ENCODE measurements at regions not wholly inside any gene's neighbourhood (a gene's known extent, or its start where the extent isn't known, plus 50 kb on each side); places are given as distances from the start of the nearest gene placed in this dataset.
A peak's percentile ranks its signal among the peaks of the same experiment; 100 is the strongest.

GRCh38 chr11:27574342-27574741 lies 67.8 kb upstream of the LIN7C start:
- no peak for DNase-seq
- Histone ChIP-seq H3K4me1 (ENCODE audit: control insufficient read depth in 5 of 5, insufficient read depth in 5 of 5, low read length in 5 of 5) (peaks cover 0 to 5% (median 1%) of the 10 kb centered on the region in 5 donors), H3K27ac (ENCODE audit: low read depth in 1 of 2, low read length in 1 of 2) (no peak overlapping the region), H3K9me3 (ENCODE audit: control insufficient read depth in 4 of 4, insufficient read depth in 3 of 4, low read length in 3 of 4) (no peaks in the 10 kb centered on the region), H3K9ac (ENCODE audit: insufficient read depth in 1 of 2, low read length in 2 of 2) (no peak overlapping the region), H3K36me3 (ENCODE audit: control insufficient read depth in 4 of 4, insufficient read depth in 4 of 4, low read length in 4 of 4) (no peaks in the 10 kb centered on the region), H3K4me3 (no peak overlapping the region), H3K27me3 (ENCODE audit: control insufficient read depth in 3 of 3, insufficient read depth in 3 of 3, low read length in 2 of 3) (no peaks in the 10 kb centered on the region)
- no peak for ATAC-seq (ENCODE audit: insufficient read depth, low FRiP score)
- TF ChIP-seq CTCF (IDR thresholded peaks at IDR 0.05; ENCODE audit: control extremely low read depth, extremely low read depth): no peak
- 96 to 97% methylated on average over 3 of the region's 3 CpGs for WGBS, 2 donors

GRCh38 chr11:27573024-27573423 lies 66.5 kb upstream of the LIN7C start:
- no peak overlapping the region for H3K9ac ChIP-seq (ENCODE audit: insufficient read depth in 1 of 2, low read length in 2 of 2)
- no peak for TF ChIP-seq CTCF (IDR thresholded peaks at IDR 0.05; ENCODE audit: control extremely low read depth, extremely low read depth)
- H3K27ac ChIP-seq (ENCODE audit: low read depth in 1 of 2, low read length in 1 of 2): no peak overlapping the region
- no peaks in the 10 kb centered on the region for H3K27me3 ChIP-seq (ENCODE audit: control insufficient read depth in 3 of 3, insufficient read depth in 3 of 3, low read length in 2 of 3)
- DNase-seq (no peak), ATAC-seq (ENCODE audit: insufficient read depth, low FRiP score) (no peak)
- no peaks in the 10 kb centered on the region for H3K9me3 ChIP-seq (ENCODE audit: control insufficient read depth in 4 of 4, insufficient read depth in 3 of 4, low read length in 3 of 4)
- peaks cover 0 to 5% (median 1%) of the 10 kb centered on the region in 5 donors for H3K4me1 ChIP-seq (ENCODE audit: control insufficient read depth in 5 of 5, insufficient read depth in 5 of 5, low read length in 5 of 5)
- H3K4me3 ChIP-seq: no peak overlapping the region
- H3K36me3 ChIP-seq (ENCODE audit: control insufficient read depth in 4 of 4, insufficient read depth in 4 of 4, low read length in 4 of 4): no peaks in the 10 kb centered on the region

- WGBS, 2 donors: 74% methylated on average over 5 of the region's 5 CpGs
- no peaks in the 10 kb centered on the region for H3K36me3 ChIP-seq (ENCODE audit: control insufficient read depth in 4 of 4, insufficient read depth in 4 of 4, low read length in 4 of 4)
- DNase-seq (peak; percentile 12 to 50 (median 44)), ATAC-seq (ENCODE audit: insufficient read depth, low FRiP score) (no peak)
- no peaks in the 10 kb centered on the region for H3K27me3 ChIP-seq (ENCODE audit: control insufficient read depth in 3 of 3, insufficient read depth in 3 of 3, low read length in 2 of 3)
- no peak overlapping the region for H3K9ac ChIP-seq (ENCODE audit: insufficient read depth in 1 of 2, low read length in 2 of 2)
- H3K9me3 ChIP-seq (ENCODE audit: control insufficient read depth in 4 of 4, insufficient read depth in 3 of 4, low read length in 3 of 4): no peaks in the 10 kb centered on the region
- no peak overlapping the region for H3K4me3 ChIP-seq
- peaks cover 0 to 5% (median 1%) of the 10 kb centered on the region in 5 donors for H3K4me1 ChIP-seq (ENCODE audit: control insufficient read depth in 5 of 5, insufficient read depth in 5 of 5, low read length in 5 of 5)
- no peak overlapping the region for H3K27ac ChIP-seq (ENCODE audit: low read depth in 1 of 2, low read length in 1 of 2)
- no peak for TF ChIP-seq CTCF (IDR thresholded peaks at IDR 0.05; ENCODE audit: control extremely low read depth, extremely low read depth)
Measured at GRCh38 chr11:27571154-27571810, 64.7 kb upstream of the LIN7C start.

- no peak overlapping the region for H3K4me3 ChIP-seq
- TF ChIP-seq CTCF (IDR thresholded peaks at IDR 0.05; ENCODE audit: control extremely low read depth, extremely low read depth): no peak
- ATAC-seq (ENCODE audit: insufficient read depth, low FRiP score) (no peak), DNase-seq (no peak)
- H3K9me3 ChIP-seq (ENCODE audit: control insufficient read depth in 4 of 4, insufficient read depth in 3 of 4, low read length in 3 of 4): no peaks in the 10 kb centered on the region
- no peak overlapping the region for H3K9ac ChIP-seq (ENCODE audit: insufficient read depth in 1 of 2, low read length in 2 of 2)
- H3K36me3 ChIP-seq (ENCODE audit: control insufficient read depth in 4 of 4, insufficient read depth in 4 of 4, low read length in 4 of 4): no peaks in the 10 kb centered on the region
- WGBS, 2 donors: 67 to 78% methylated on average over 1 of the region's 1 CpG
- H3K27ac ChIP-seq (ENCODE audit: low read depth in 1 of 2, low read length in 1 of 2): no peak overlapping the region
- no peaks in the 10 kb centered on the region for H3K27me3 ChIP-seq (ENCODE audit: control insufficient read depth in 3 of 3, insufficient read depth in 3 of 3, low read length in 2 of 3)
- H3K4me1 ChIP-seq (ENCODE audit: control insufficient read depth in 5 of 5, insufficient read depth in 5 of 5, low read length in 5 of 5): peaks cover 0 to 5% (median 1%) of the 10 kb centered on the region in 5 donors
Measured at GRCh38 chr11:27570542-27570941, 64.0 kb upstream of the LIN7C start.

Measured in lung (tissue), 11 donors.